Esophagus muscularis mucosa (tissue), 4 donors: ENCODE measurements at regions not wholly inside any gene's neighbourhood (a gene's known extent, or its start where the extent isn't known, plus 50 kb on each side); places are given as distances from the start of the nearest gene placed in this dataset.

Source experiments
- DNase-seq: peaks from one replicate; pipeline ENCODE4 v3.0.0-alpha.2; 2017; ENCODE audit errors: extremely low spot score
- H3K27ac ChIP-seq, 4 donors: fragments of 200-600 bp; sonication (generic); replicated peaks in 1 of 4; 1 replicate in 3 of 4; 2 replicates in 1 of 4; pipeline ENCODE4 v1.5.1; 2016 to 2019; ENCODE audit warnings: mild to moderate bottlenecking in 1 of 4
- H3K27me3 ChIP-seq, 4 donors: fragments of 200-600 bp; sonication (generic); one replicate each; pipeline versions ENCODE4 v1.5.1 to v1.6.0; 2016 to 2019
- H3K36me3 ChIP-seq, 4 donors: fragments of 200-600 bp; sonication (generic); one replicate each; pipeline ENCODE4 v1.5.1; 2016 to 2019
- H3K4me1 ChIP-seq, 4 donors: fragments of 200-600 bp; sonication (generic); one replicate each; pipeline ENCODE4 v1.5.1; 2016 to 2019
- H3K4me3 ChIP-seq, 4 donors: fragments of 200-600 bp; sonication (generic); 1 replicate in 2 of 4; 2 replicates in 2 of 4; pipeline ENCODE4 v1.5.1; 2016 to 2019; ENCODE audit warnings: mild to moderate bottlenecking in 4 of 4, moderate library complexity in 1 of 4
- H3K9me3 ChIP-seq, 4 donors: fragments of 200-600 bp; sonication (generic); 1 replicate in 3 of 4; 2 replicates in 1 of 4; pipeline ENCODE4 v1.5.1; 2016 to 2019
- CTCF ChIP-seq, 3 experiments: fragments of 200-600 bp in 2 of 3; fragments of 450-650 bp in 1 of 3; sonication (generic) in 2 of 3; IDR thresholded peaks; one replicate each; pipeline ENCODE4 v1.5.1; 2017 to 2019; ENCODE audit warnings: antibody characterized with exemption in 3 of 3, mild to moderate bottlenecking in 2 of 3, moderate library complexity in 1 of 3
- EP300 ChIP-seq: sonication (generic); formaldehyde crosslinking; IDR thresholded peaks from one replicate; pipeline ENCODE4 v1.6.1; 2017; ENCODE audit warnings: antibody characterized with exemption
- POLR2A ChIP-seq: fragments of 450-650 bp; IDR thresholded peaks from one replicate; pipeline ENCODE4 v1.6.1; 2017; ENCODE audit warnings: antibody characterized with exemption, moderate library complexity, mild to moderate bottlenecking, low read depth
- POLR2AphosphoS5 ChIP-seq, 2 donors: sonication (generic); formaldehyde crosslinking; IDR thresholded peaks; one replicate each; pipeline ENCODE4 v1.6.1; 2017; ENCODE audit warnings: antibody characterized with exemption in 2 of 2
- WGBS: methylation state at CpG from one replicate; pipeline ENCODE4 v1.1.5; 2018; 5-methylcytosine and 5-hydroxymethylcytosine counted together
- intact Hi-C: fragments of 100-400 bp; cut with DNase I; formaldehyde crosslinking; loops from one replicate; pipeline ENCODE4 v1.15.1; 2023

GRCh38 chr4:3825530-3825929 lies 59.3 kb downstream of the ADRA2C start:
- intact Hi-C loops: no loop called here
- H3K36me3 ChIP-seq: no peaks in the 10 kb centered on the region
- 69% methylated on average over 4 of the region's 11 CpGs for WGBS
- no peaks in the 10 kb centered on the region for H3K9me3 ChIP-seq
- peaks cover 13 to 19% (median 15%) of the 10 kb centered on the region in 4 donors for H3K4me1 ChIP-seq
- no peak for TF ChIP-seq POLR2AphosphoS5 (IDR thresholded peaks at IDR 0.05)
- H3K27me3 ChIP-seq: peaks cover 0 to 13% (median 0%) of the 10 kb centered on the region in 4 donors
- no peak for DNase-seq
- H3K4me3 ChIP-seq: no peak overlapping the region
- no peak overlapping the region for H3K27ac ChIP-seq

- intact Hi-C loops: no loop called here
- no peaks in the 10 kb centered on the region for H3K9me3 ChIP-seq
- WGBS: 82% methylated on average over 31 of the region's 33 CpGs
- H3K4me3 ChIP-seq: no peak overlapping the region
- peaks cover 13 to 19% (median 15%) of the 10 kb centered on the region in 4 donors for H3K4me1 ChIP-seq
- H3K27ac ChIP-seq: no peak overlapping the region
- DNase-seq: no peak
- H3K27me3 ChIP-seq: peaks cover 0 to 3% (median 0%) of the 10 kb centered on the region in 4 donors
- no peak for TF ChIP-seq POLR2A
- no peak for TF ChIP-seq POLR2AphosphoS5 (IDR thresholded peaks at IDR 0.05)
- no peaks in the 10 kb centered on the region for H3K36me3 ChIP-seq
Measured at GRCh38 chr4:3826247-3827172, 60.3 kb downstream of the ADRA2C start.

DNA sequence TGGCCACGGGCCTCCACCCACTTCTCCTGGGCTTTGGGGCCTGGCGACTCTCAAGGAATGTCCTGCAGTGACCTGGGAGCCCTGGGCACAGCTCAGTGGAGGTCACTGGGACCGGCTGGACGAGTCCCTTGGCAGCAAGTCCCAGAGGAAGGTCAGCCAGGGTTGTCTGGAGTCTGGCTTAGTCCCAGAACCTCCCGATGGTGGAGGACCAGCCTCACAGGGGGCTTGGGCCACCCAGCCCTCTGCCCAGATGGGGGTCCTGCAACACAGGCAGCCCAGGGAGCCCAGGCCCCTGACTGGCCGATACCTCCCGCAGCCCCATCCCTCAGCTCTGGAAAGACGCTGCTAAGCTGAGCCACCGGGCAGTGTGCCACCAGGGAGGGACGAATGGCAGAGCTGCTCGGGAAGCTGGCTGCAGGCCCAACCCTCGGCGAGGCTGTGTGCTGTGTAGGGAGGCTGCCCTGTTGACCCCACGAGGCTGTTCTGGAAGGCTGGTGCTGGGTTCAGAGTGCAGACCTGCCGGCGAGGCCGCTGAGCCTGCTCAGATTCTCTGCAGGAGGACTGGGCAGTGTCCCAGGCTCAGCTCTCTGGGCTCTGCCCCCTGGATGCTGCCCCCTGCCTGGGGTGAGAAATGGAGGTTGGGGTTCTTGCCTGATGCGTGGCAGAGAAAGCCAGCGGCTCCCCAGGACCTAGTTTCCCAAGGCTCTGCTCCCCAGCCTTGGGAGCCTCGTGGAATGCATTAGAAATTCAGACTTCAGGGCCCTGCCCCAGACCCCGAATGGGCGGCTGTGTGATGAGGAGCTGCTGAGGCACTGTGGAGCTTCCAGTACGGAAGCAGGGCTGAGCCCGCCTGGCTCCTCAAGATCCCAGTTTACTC lies 61.7 kb downstream of the ADRA2C start:
- DNase-seq: no peak
- Histone ChIP-seq H3K27me3 (peaks cover 0 to under 1% (median 0%) of the 10 kb centered on the region in 4 donors), H3K36me3 (no peaks in the 10 kb centered on the region), H3K27ac (no peak overlapping the region), H3K4me3 (peak overlapping the region in 2 of 4 donors; percentile 8 to 25), H3K9me3 (no peaks in the 10 kb centered on the region), H3K4me1 (peaks cover 13 to 19% (median 15%) of the 10 kb centered on the region in 4 donors)
- intact Hi-C loops: no loop called here
- 64% methylated on average over 9 of the region's 24 CpGs for WGBS
- TF ChIP-seq EP300: no peak
- TF ChIP-seq POLR2A: no peak
- TF ChIP-seq CTCF (IDR thresholded peaks at IDR 0.05): no peak
- TF ChIP-seq POLR2AphosphoS5 (IDR thresholded peaks at IDR 0.05): no peak

- intact Hi-C loops: no loop called here
- Histone ChIP-seq H3K36me3 (no peaks in the 10 kb centered on the region), H3K27me3 (peaks cover 0 to 8% (median 0%) of the 10 kb centered on the region in 4 donors), H3K4me3 (no peak overlapping the region), H3K9me3 (no peaks in the 10 kb centered on the region), H3K27ac (no peak overlapping the region), H3K4me1 (peaks cover 13 to 19% (median 15%) of the 10 kb centered on the region in 4 donors)
- DNase-seq: no peak
- 96% methylated on average over 7 of the region's 9 CpGs for WGBS
- TF ChIP-seq EP300: no peak
- no peak for TF ChIP-seq POLR2AphosphoS5 (IDR thresholded peaks at IDR 0.05)
- no peak for TF ChIP-seq CTCF (IDR thresholded peaks at IDR 0.05)
- TF ChIP-seq POLR2A: no peak
Measured at GRCh38 chr4:3828546-3828945, 62.4 kb downstream of the ADRA2C start.

DNA sequence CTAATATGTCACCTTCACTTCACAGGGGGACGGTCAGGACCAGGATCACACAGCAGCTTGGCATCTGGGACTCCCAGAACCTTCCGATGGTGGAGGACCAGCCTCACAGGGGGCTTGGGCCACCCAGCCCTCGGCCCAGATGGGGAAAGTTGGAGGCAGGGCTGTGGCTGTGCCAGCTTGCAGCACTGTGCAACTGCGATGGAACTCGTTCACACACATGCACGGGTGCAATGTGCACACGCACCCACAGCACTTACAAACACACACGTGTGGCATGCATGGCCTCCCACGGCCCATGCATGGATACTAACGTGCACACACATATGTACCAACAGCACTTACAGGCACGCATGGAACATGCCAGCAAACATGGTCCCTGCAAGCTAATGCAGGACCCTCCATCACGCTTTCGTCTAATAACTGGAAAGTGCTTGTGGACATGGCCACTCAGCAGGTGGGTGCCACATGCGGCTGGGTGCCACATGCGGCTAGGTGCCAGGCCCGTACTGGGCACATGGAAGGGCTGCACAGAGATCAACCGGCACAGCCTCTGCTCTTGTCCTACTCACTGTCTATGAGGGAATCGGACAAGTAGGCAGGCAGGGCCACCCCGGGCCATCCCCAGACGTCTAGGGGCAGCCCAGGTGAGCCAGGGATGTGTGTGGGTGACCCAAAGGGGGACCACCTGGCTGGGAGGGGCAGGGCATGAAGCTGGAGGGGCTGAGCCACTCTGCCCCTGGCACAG lies 63.2 kb downstream of the ADRA2C start:
- H3K27ac ChIP-seq: no peak overlapping the region
- H3K4me1 ChIP-seq: peaks cover 13 to 19% (median 15%) of the 10 kb centered on the region in 4 donors
- peaks cover 0 to 16% (median 0%) of the 10 kb centered on the region in 4 donors for H3K27me3 ChIP-seq
- H3K36me3 ChIP-seq: no peaks in the 10 kb centered on the region
- no peak for DNase-seq
- 79% methylated on average over 11 of the region's 20 CpGs for WGBS
- no peak overlapping the region for H3K4me3 ChIP-seq
- no peaks in the 10 kb centered on the region for H3K9me3 ChIP-seq
- no peak for TF ChIP-seq POLR2AphosphoS5 (IDR thresholded peaks at IDR 0.05)
- TF ChIP-seq POLR2A: no peak
- no peak for TF ChIP-seq EP300
- TF ChIP-seq CTCF (IDR thresholded peaks at IDR 0.05): no peak
- intact Hi-C loops: no loop called here
